A549 (cell line): ENCODE measurements at regions not wholly inside any gene's neighbourhood (a gene's known extent, or its start where the extent isn't known, plus 50 kb on each side); places are given as distances from the start of the nearest gene placed in this dataset.

Experiments used
- CTCF ChIP-seq: fragments of >200 bp; sonication (Bioruptor Twin); formaldehyde crosslinking; IDR thresholded peaks from 3 replicates; pipeline ENCODE4 v1.5.1; 2016
- POLR2A ChIP-seq: IDR thresholded peaks from 2 replicates; pipeline ENCODE4 v1.6.1; 2012; ENCODE audit warnings: mild to moderate bottlenecking, low read length
- TFCP2L1 ChIP-seq: fragments of 250-450 bp; sonication (Bioruptor Pico); IDR thresholded peaks from 2 replicates; pipeline ENCODE4 v1.5.0; 2021; ENCODE audit warnings: mild to moderate bottlenecking

GRCh38 chrX:39616098-39616729, 481.5 kb downstream of the BCOR start:
- TF ChIP-seq POLR2A, result no peak
- no peak for TF ChIP-seq TFCP2L1 (CRISPR knock-in tag)
- TF ChIP-seq CTCF, result no peak
